ENCODE measurements at regions not wholly inside any gene's neighbourhood (a gene's known extent, or its start where the extent isn't known, plus 50 kb on each side); places are given as distances from the start of the nearest gene placed in this dataset.

- TF ChIP-seq CTCF (IDR thresholded peaks at IDR 0.05) (no peak), POLR2A (IDR thresholded peaks at IDR 0.05) (no peak)
These were observed 383.3 kb downstream of the OSTF1 start for GRCh38 chr9:75471549-75472114.
